HT1080 (cell line): ENCODE measurements at regions not wholly inside any gene's neighbourhood (a gene's known extent, or its start where the extent isn't known, plus 50 kb on each side); places are given as distances from the start of the nearest gene placed in this dataset.

Experiments used
- DNase-seq: peaks from one replicate; pipeline ENCODE4 v3.0.0-alpha.2; 2015; ENCODE audit warnings: low read depth

DNA sequence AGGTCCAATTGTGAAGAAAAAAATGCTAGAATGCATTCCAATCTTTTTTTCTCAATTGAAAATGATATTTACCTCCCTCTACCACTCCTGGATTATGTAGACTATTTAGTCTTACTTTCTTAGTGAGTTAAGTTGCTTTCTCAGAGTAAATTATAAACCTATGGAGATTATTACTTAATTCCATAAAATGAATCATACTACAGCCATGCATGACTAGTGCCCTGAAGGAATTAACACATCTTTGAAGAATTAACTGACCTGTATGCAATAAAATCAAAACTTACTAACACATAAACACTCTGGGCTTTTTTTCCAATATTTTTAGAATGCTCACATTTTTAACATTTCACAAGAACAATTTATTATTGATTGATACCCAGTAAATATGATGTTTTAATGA is 379.4 kb upstream of the DACH1 start:
- DNase-seq, result no peak

DNA sequence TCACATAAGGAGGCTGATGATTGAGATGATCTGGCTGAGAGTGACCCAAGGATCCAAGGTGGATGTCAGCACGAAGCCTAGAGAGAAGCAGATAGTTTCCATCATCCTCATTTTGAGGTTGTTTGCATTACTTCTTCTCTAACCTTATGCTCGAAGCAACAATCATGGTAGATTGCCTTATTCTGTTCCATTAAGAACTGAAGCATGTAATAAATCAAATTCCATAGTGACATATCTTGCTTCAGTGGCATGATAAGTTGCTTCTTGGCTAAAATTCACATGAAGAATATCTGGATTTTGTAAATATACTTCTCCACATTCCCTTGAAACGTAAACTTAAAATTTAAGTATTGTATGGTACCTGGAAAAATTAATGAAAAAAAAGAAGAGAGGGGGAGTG is 377.8 kb upstream of the DACH1 start:
- DNase-seq, result no peak

DNA sequence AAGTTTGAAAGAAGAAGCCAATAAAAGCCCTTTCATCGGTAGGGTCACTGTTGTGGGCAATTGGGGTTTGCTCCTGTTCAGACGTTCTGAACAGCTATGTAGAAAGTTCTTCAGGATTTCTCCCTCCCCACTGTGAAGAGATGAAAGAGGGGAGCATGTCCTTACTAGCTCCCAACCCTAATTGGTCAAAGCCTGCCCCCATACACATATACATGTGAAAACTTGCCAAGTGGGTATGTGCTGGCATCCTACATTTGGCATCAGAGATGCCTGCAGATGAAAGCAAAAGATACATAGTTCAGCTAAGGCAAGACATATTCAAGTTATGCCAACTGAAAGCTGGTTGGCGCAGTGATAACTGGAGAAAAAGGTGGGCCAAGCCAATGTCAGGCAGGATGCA is 363.1 kb upstream of the DACH1 start:
- DNase-seq, result no peak

DNA sequence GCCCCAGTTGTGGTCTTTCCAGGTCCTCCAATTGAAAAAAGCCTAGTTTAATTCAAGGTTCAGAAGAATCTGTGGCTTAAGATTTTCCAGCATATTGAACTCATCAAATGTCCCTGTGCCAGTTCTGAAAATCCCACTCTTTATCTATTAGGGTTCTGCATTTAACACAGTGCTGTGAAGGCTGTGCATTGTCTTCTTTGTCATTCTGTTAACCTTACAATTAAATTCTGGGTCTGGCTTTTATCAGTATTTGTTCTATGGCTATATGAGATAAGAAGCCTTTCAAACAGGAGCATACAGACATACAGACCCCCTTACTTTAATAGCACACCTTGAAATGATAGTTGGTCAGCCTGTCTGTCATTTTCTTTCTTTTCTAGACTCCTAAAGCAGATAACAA is 362.1 kb upstream of the DACH1 start:
- no peak for DNase-seq

DNA sequence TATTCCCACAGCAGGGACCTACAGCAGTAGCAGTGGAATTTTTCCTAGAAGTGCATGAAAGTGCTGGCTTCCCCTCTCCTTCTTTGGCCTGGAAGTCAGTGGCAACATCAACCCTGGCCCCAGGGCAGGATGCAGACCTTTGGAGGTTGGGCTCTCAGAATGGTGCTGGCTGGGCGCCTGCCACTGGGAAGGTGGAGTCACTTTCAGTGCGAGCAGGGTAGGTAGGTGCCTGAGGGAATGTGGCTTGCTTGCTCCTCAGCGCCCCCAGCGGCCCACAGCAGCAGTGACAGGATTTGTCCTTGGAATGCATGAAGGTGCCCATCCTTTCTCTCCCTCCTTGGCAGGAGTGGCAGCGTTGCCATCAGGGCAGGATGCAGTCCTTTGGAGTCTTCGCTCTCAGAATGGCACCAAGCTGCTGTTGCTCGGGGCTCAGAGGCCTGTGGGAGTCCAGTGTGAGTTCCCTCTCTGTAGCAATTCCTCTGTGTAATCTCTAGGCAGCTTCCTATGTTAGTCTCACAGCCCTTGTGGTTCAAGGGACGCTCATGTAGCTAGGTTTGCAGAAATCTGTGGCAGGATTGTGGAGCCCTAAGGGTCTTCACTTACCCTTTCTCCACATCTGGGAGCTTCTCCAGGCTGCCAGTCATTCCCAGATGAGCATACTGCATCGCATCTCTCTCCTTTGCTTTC is 354.4 kb upstream of the DACH1 start:
- peak; percentile 61 for DNase-seq

DNA sequence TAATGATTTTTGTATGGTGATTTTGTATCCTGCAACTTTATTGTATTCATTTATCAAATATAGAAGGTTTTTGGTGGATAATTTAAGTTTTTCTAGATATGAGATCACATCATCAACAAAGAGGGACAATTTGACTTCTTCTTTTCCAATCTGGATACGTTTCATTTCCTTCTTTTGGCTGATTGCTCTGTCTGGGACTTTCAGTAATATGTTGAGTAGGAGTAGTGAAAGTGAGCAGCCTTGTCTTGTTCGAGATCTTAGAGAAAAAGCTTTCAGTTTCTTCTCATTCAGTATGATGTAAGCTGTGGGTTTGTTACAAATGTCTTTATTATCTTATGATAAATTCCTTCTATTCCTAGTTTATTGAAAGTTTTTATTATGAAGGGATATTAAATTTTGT is 352.0 kb upstream of the DACH1 start:
- no peak for DNase-seq

DNA sequence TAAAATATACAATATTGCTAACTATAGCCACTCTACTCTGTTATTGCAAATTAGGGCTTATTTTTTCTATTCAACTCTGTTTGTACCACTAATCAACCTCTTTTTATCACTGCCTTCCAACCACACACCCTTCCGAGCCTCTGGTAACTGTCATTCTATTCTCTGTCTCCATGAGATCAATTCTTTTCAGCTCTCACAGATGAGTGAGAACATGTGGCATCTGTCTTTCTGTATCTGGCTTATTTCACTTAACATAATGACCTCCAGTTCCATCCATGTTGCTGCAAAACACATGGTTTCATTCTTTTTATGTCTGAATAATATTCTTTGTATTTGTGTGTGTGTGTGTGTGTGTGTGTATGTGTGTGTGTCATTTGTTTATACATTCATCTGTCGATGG is 350.1 kb upstream of the DACH1 start:
- no peak for DNase-seq

DNA sequence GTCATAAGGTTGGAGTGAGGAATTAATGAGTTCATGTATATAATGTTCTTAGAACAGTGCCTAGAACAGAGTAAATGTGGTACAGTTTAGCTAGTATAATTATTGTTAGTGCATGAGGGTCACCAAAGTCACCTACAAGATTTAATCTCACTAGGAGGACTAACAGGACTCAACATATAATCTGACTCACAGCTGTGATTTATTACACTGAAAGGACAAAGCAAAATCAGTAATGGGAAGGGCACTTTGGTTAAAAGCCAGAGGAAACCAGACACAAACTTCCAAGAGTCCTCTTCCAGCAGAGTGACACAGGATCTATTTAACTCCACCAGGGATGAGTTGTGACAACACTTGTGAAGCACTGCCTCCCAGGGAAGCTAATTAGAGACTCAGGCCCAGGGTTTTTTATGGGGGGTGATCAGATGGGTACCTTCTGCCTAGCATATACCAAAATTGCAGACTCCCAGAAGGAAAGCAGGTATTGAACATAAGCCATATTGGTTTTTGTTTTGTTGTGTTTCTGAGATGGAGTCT is 341.2 kb upstream of the DACH1 start:
- peak; percentile 6 for DNase-seq

DNA sequence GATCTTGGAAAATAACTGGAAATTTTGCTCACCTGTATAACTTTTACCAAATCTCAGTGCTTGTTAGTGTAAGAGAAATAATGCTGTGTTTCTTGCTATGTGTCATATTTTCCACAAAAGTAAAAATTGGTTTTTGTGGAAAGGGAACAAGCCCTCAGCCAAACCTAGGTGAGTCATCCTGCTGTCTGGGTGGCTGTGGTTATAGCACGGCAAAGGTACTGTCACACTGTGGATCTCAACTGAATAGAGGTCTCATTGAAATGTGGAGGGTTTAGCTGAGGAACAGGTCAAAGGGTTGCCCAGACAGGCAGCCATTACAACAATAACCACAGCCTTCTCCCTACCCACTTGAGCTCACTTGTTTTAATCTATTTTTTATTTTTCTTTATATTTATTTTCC is 338.8 kb upstream of the DACH1 start:
- peak; percentile 76 for DNase-seq

DNA sequence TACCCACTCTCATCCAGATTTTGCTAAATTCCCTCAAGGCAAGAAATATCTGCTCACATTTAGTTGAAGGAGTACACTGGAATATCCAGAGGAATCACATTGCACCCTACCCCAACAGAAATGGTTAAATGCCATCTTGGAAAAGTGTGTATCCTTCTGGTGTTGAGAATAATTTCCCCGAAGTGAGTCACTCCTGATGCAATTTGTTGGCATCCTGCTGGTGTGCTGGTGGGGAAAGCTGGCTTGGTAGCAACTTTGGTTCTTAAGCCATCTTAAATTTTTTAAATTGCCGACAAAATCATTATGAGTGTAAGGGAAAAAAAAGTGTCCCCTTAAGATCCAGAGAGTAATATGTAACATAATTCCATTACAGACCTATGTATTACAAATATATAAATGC is 337.3 kb upstream of the DACH1 start:
- peak; percentile 71 for DNase-seq

DNA sequence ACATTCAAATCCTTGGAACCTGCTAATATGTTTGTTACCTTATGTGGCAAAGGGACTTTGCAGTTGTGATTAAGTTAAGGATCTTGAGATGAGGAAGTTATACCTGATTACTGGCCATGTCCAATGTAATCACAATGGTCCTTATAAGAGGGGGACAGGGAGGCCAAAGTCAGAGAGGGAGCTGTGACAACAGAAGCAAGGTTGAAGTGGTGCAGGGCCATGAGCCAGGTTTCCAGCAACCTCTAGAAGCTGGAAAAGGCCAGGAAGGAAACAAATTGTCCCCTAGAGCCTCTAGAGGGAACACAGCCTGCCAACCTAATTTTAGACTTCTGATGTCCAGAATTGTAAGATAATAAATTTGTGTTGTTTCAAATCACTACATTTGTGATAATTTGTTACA is 334.7 kb upstream of the DACH1 start:
- no peak for DNase-seq

DNA sequence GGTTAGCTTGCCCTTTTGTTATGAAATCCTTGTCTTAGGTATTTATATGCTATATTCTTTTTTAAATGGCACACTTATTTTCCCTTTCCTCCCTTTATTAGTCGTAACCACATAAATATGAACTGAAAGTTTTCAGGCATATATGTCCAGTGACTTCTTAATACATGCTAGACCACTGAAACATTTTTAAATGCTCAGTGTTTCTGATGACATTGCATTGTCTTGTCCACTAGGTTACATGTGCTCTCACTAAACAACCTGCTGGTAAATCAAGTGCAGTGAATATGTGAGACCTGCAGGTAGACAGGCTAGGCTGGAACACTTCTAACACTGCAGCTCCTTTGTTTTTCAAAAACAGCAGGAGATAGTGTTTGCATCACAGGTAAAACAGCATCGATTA is 332.6 kb upstream of the DACH1 start:
- no peak for DNase-seq

DNA sequence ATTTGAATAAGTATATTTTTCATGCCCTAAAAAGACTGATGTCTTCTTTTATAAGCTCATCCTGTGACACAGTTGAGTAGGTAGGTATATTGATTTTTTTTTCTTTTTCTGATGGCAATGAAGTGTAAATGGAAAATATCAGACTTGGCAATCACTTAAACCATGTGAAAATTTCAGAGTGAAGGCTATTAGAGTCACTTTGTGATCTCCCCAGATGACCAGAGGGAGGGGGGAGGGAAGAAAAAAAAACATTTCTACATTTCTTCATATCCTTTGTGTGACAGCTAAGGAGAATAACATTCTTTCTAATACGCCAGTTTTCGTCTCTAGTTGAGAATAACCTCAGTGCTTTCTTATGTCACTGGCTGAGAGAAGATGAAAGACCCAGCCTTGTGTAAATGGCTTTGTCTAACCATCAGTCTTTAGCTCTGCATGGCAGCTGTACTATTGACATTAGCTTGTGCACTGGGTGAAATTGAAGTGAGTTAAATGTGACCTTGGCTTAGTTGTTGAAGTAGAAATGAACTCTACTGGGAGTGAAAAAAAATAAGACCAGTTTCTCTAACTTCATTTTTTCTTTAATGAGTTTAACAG is 332.1 kb upstream of the DACH1 start:
- no peak for DNase-seq

DNA sequence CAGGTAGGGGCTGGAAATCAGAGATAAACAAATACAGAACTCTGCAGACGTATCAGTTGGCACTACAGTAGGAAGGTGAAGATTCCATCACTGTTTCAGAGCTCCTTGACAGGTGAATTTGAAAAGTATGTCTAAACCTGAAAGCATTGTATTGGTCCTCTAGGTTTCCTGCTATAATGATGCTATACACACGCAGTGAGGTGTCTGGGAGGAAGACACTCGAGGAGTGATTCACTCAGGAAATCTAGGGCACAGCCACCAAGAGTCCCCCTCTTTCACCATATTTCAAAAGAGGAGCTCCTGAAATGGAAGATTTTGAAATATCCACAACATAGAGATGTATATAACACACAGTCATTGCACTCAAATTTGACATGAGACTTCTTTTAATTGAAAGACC is 331.0 kb upstream of the DACH1 start:
- DNase-seq, result no peak

DNA sequence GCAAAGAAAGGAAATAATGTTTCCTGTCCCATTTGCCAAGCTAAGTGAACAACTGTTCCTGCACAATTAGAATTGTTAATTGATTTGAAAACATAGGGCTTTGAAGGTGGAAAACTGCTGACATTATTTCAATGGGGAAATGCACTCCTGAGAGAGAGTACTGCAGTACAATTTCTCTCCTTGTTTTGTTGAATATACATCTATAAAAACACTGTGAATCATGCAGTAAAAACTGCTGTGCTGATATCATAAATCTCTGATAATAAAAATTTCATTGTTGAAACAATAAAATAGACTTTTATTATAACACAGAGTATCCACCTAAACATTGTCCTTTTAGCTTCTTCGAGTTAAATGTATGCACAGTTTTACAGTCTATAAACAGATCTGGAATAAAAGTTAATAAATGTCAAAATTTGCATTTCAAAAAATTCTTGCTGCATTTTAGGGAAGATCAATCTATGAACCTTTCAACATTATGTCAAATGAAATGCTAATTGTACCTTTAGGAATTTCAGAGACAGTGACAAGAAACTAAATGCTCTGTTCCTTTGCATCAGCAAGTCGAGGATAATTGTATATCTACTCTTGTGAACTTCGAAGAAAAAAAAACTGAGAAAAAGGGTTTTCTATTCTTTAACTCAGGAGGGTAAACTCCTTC is 328.2 kb upstream of the DACH1 start:
- no peak for DNase-seq

DNA sequence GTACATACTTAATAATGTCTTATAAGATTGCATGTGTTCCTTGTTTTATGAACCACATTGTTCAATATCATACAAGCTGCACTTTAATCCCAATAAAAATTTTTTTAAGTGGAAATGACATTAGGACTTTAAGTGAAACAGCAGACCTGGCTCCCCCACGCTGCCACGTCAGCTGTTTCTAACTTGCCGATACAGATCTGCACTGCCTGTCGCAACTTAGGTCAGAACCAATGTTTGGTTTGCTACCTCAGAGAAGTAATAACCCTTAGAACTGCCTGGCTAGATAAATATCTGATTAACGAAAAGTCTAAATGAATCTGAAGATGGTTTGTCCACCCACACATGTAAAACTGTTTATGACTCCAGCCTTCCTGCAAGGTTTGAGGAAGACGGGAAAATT is 327.5 kb upstream of the DACH1 start:
- DNase-seq, result no peak

DNA sequence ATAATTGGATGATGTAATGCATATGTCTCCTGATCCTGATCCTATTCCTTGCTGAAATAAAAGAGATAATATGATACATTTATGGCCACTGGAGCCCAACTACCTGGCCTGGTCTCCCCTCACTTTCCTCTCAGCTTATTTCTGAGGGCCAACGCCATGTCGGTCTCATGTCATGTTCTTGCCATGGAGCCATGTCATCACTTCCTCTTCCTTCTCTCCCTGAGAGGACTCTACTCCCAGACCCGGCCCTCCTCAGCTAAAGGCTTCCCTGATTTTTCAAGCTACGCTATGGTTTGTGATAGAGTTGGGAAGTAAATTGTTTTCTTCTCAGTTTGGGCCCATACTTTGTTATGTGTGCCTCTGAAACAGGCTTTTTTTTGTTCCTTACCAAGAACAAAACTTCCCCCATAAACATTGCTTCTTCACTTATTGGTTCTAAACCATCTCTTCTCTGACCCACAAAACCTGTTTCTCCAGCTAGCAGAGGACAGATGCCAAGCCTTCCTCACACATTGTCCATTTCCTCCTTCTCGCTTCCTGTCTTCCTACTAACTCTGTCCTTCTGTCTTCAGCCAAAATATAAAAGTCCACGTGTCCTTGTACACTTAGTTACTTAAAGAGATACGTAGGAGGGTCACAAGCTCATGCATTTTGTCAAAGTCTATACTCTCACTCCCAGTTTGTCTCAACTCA is 319.9 kb upstream of the DACH1 start:
- DNase-seq, result no peak

DNA sequence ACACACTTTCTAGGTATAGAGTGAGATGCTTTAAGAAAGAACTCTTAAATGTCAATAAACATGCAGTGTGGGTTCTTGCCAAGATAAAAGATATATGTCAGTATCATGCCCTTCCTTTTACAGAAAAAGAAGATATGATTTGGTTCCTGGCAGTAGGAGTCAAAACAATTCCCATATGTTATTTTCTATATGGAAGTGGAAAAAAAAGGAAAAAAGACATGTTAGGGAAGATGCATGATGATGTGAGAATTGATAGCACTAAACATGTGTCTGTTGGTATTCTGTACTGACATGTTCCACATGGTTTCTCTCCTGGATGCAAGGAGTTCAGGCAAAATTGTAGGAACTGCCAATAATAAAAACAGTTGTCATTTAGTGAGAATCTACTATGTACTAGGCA is 318.8 kb upstream of the DACH1 start:
- no peak for DNase-seq

DNA sequence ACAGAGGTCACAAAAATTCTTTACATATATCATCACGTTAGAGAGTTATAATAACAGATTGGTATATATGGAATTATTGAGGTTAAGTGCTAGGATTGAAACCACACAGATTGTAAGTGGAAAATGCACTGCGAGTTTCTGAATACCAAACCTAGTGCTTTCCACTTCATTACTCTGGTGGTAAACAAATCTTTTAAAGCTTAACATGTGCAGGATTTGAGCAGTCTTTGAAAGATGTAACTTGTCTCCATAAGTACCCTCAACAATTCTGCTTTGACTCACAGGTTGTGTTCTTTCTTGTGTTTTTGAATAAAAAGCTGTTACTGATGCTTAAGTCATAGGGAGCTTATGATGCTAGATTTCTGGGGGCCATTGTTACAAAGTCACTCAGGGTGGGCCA is 314.7 kb upstream of the DACH1 start:
- DNase-seq, result no peak

DNA sequence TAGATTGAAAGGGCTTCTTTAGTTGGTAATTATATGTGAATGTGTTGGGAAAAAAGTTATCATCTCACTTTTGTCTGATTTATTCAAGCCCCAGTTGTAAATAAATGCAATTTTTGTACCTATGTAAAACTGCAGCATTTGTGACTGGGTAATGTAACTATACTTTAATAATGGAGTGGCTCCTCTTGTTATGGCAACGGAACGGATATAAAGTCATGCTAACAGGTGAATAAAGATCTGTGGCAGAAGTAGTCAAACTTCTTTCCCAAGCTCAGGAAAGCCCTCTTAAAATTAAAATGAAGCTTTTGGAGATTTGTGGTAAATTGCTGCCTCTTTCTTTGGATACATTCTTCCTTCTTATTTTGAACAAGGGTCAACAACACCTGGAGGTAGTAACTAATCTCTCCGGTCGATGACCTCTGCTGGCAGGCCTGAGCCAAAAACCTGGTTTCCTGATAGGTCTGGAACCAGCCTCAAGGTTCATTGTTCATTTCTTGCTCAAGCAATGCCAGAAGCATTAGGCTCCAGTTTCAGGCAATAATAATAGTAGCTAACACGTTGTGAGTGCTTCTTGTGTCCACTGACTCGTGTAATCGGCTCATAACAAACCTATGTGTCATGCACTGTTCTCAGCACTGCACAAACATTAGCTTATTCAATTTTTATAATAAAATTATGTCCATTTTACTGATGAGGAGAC is 313.4 kb upstream of the DACH1 start:
- DNase-seq, result peak; percentile 56

DNA sequence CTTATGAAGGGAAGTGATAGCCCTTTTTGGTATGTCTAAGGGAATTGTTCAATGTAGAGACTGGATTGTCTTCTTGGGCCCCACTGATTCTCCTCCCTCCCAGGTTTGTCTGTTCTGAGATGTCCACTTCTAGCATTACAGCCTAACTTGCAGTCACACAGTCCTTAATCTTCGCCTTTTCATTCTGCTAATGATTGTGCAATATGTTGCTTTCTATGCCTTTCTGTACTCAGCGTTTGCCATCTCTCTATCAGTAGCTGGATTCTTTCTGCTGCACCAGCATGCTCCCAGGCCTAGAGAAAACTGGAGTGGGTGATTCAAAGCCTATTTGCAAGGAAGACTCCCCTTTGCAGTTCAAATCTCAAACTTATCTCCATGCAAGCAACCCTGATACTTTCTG is 307.5 kb upstream of the DACH1 start:
- DNase-seq, result no peak

DNA sequence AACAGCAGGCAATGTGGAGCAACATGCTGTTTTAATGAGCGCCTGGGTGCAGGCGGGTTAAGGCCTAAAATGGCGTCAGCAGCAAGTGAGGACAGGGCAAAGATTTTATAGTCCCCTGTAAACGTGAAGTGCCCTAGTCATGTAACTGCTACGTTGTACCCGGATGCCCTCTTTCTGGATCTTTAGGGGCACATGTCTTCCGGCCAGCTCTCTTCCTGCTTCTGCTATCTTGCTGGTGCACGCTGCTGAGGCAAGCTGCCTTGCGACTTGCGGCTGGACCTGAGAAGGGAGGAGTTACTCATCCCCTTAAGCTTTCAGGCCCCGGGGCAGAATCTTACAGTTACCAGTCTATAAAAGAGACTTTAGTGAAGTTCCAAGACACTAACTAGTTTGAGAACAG is 303.6 kb upstream of the DACH1 start:
- no peak for DNase-seq
